Adrenal gland (tissue), 5 donors: ENCODE measurements at regions not wholly inside any gene's neighbourhood (a gene's known extent, or its start where the extent isn't known, plus 50 kb on each side); places are given as distances from the start of the nearest gene placed in this dataset.

Experiments
- CTCF ChIP-seq, 6 experiments: fragments of 450-650 bp in 4 of 6; fragments of 200-600 bp in 2 of 6; sonication (generic) in 1 of 6; IDR thresholded peaks; 1 replicate in 5 of 6; 2 replicates in 1 of 6; pipeline versions ENCODE4 v1.5.1 to v1.8.0; 2016 to 2021; ENCODE audit warnings: antibody characterized with exemption in 6 of 6, mild to moderate bottlenecking in 2 of 6, moderate library complexity in 1 of 6
- POLR2A ChIP-seq, 2 donors: fragments of 450-650 bp; IDR thresholded peaks; one replicate each; pipeline ENCODE4 v1.6.1; 2017; ENCODE audit warnings: antibody characterized with exemption in 2 of 2, mild to moderate bottlenecking in 2 of 2, moderate library complexity in 1 of 2
- donor health status: DM: no; HTN: no; CAD: no.

GRCh38 chr12:78672033-78672432 is 192.5 kb upstream of the SYT1 start:
- TF ChIP-seq CTCF (IDR thresholded peaks at IDR 0.05) = no peak
- TF ChIP-seq POLR2A (IDR thresholded peaks at IDR 0.05) = no peak
